HCT116 (cell line): ENCODE measurements at regions not wholly inside any gene's neighbourhood (a gene's known extent, or its start where the extent isn't known, plus 50 kb on each side); places are given as distances from the start of the nearest gene placed in this dataset.

Source experiments
- CEBPB ChIP-seq: IDR thresholded peaks from 2 replicates; pipeline ENCODE4 v1.6.1; 2012; ENCODE audit warnings: low read depth
- ELF1 ChIP-seq: IDR thresholded peaks from 2 replicates; pipeline ENCODE4 v1.6.1; 2012; ENCODE audit warnings: low read depth, borderline replicate concordance
- EZH2phosphoT487 ChIP-seq: fragments of 200-600 bp; IDR thresholded peaks from 2 replicates; pipeline ENCODE4 v1.6.1; 2018; ENCODE audit warnings: antibody characterized with exemption, borderline replicate concordance
- FOSL1 ChIP-seq: IDR thresholded peaks from 2 replicates; pipeline ENCODE4 v1.6.1; 2012; ENCODE audit warnings: low read depth
- JUND ChIP-seq: IDR thresholded peaks from 2 replicates; pipeline ENCODE4 v1.6.1; 2012
- POLR2A ChIP-seq: IDR thresholded peaks from 2 replicates; pipeline ENCODE4 v1.7.0; 2011; ENCODE audit warnings: borderline replicate concordance; ENCODE audit not compliant: insufficient read depth, insufficient read length; ENCODE audit errors: extremely low read depth
- REST ChIP-seq: IDR thresholded peaks from 2 replicates; pipeline ENCODE4 v1.6.1; 2012; ENCODE audit warnings: low read depth
- SIN3A ChIP-seq: IDR thresholded peaks from 2 replicates; pipeline ENCODE4 v1.6.1; 2012; ENCODE audit warnings: low read depth
- ZBTB33 ChIP-seq: IDR thresholded peaks from 2 replicates; pipeline ENCODE4 v1.6.1; 2011; ENCODE audit warnings: mild to moderate bottlenecking, low read length, moderate library complexity; ENCODE audit not compliant: insufficient replicate concordance; ENCODE audit errors: extremely low read depth
- TF ChIP-seq, protein P1 (sequence below), 3 experiments: fragments of 200-600 bp in 1 of 3; sonication (generic) in 1 of 3; IDR thresholded peaks in 2 of 3; conservative IDR thresholded peaks in 1 of 3; 2 replicates each; pipeline ENCODE4 v1.5.1; 2012 to 2017; ENCODE audit warnings: low read depth in 2 of 3, low read length in 2 of 3, antibody characterized with exemption in 1 of 3, borderline replicate concordance in 1 of 3, control low read depth in 1 of 3, mild to moderate bottlenecking in 1 of 3, mixed read lengths in 1 of 3, mixed run types in 1 of 3, moderate library complexity in 1 of 3; ENCODE audit not compliant: insufficient read depth in 1 of 3

GRCh38 chr4:123338715-123339114 is 57.9 kb upstream of the SPRY1 start:
- TF ChIP-seq, protein P1, sequence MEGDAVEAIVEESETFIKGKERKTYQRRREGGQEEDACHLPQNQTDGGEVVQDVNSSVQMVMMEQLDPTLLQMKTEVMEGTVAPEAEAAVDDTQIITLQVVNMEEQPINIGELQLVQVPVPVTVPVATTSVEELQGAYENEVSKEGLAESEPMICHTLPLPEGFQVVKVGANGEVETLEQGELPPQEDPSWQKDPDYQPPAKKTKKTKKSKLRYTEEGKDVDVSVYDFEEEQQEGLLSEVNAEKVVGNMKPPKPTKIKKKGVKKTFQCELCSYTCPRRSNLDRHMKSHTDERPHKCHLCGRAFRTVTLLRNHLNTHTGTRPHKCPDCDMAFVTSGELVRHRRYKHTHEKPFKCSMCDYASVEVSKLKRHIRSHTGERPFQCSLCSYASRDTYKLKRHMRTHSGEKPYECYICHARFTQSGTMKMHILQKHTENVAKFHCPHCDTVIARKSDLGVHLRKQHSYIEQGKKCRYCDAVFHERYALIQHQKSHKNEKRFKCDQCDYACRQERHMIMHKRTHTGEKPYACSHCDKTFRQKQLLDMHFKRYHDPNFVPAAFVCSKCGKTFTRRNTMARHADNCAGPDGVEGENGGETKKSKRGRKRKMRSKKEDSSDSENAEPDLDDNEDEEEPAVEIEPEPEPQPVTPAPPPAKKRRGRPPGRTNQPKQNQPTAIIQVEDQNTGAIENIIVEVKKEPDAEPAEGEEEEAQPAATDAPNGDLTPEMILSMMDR (IDR thresholded peaks at IDR 0.05 in 2 of 3, conservative IDR thresholded peaks at IDR 0.05 in 1 of 3; ENCODE audit: borderline replicate concordance in 1 of 3, insufficient read depth in 1 of 3, low read depth in 2 of 3, low read length in 2 of 3), result no peak
- TF ChIP-seq FOSL1, result no peak
- no peak for TF ChIP-seq REST
- no peak for TF ChIP-seq POLR2A
- TF ChIP-seq ELF1, result no peak
- no peak for TF ChIP-seq SIN3A
- no peak for TF ChIP-seq EZH2phosphoT487
- no peak for TF ChIP-seq JUND
- TF ChIP-seq CEBPB, result no peak
- no peak for TF ChIP-seq ZBTB33
